Hepatocyte (in vitro differentiated cells): ENCODE measurements at regions not wholly inside any gene's neighbourhood (a gene's known extent, or its start where the extent isn't known, plus 50 kb on each side); places are given as distances from the start of the nearest gene placed in this dataset.
"Not testable (repeated sequence)": the region's sequence is repeated elsewhere in the genome, so short reads cannot be mapped to it uniquely, and the experiment has no call there.

Experiments used
- DNase-seq: peaks from one replicate; pipeline ENCODE4 v3.0.0-alpha.2; 2016; ENCODE audit warnings: low spot score
- H2AFZ ChIP-seq: fragments of 200-600 bp; sonication (generic); 2 replicates; pipeline ENCODE4 v1.6.0; 2016; ENCODE audit warnings: antibody characterized with exemption, mild to moderate bottlenecking
- H3K27ac ChIP-seq: fragments of 200-600 bp; sonication (generic); 2 replicates; pipeline ENCODE4 v1.5.1; 2016; ENCODE audit warnings: mild to moderate bottlenecking
- H3K27me3 ChIP-seq: fragments of 200-600 bp; sonication (generic); 2 replicates; pipeline ENCODE4 v1.6.1; 2016
- H3K36me3 ChIP-seq: fragments of 200-600 bp; sonication (generic); replicated peaks from 2 replicates; pipeline ENCODE4 v1.5.1; 2016; ENCODE audit warnings: low read depth; ENCODE audit not compliant: insufficient read depth
- H3K4me1 ChIP-seq: fragments of 200-600 bp; sonication (generic); 2 replicates; pipeline ENCODE4 v1.5.1; 2016; ENCODE audit warnings: mild to moderate bottlenecking, moderate library complexity; ENCODE audit not compliant: insufficient read depth
- H3K4me2 ChIP-seq: fragments of 200-600 bp; sonication (generic); 2 replicates; pipeline ENCODE4 v1.6.0; 2016
- H3K4me3 ChIP-seq: fragments of 200-600 bp; sonication (generic); 2 replicates; pipeline ENCODE4 v1.5.1; 2016; ENCODE audit warnings: mild to moderate bottlenecking
- H3K79me2 ChIP-seq: fragments of 200-600 bp; sonication (generic); 2 replicates; pipeline ENCODE4 v1.6.0; 2017; ENCODE audit warnings: mild to moderate bottlenecking
- H3K9me2 ChIP-seq: fragments of 200-600 bp; sonication (generic); replicated peaks from 2 replicates; pipeline ENCODE4 v1.6.0; 2017; ENCODE audit warnings: mild to moderate bottlenecking; ENCODE audit not compliant: insufficient read depth
- H3K9me3 ChIP-seq: fragments of 200-600 bp; sonication (generic); 2 replicates; pipeline ENCODE4 v1.5.1; 2016; ENCODE audit warnings: low read depth, mild to moderate bottlenecking
- H4K20me1 ChIP-seq: fragments of 200-600 bp; sonication (generic); 2 replicates; pipeline ENCODE4 v1.6.0; 2016; ENCODE audit warnings: mild to moderate bottlenecking; ENCODE audit not compliant: insufficient read depth, poor library complexity, severe bottlenecking
- EZH2 ChIP-seq: fragments of 200-600 bp; sonication (generic); IDR thresholded peaks from 2 replicates; pipeline ENCODE4 v1.6.1; 2016; ENCODE audit warnings: antibody characterized with exemption, mild to moderate bottlenecking, borderline replicate concordance
- EZH2phosphoT487 ChIP-seq: fragments of 200-600 bp; sonication (generic); IDR thresholded peaks from one replicate; pipeline ENCODE4 v1.6.1; 2018; ENCODE audit warnings: antibody characterized with exemption, mild to moderate bottlenecking, low read depth, moderate library complexity; ENCODE audit not compliant: unreplicated experiment, severe bottlenecking
- WGBS: methylation state at CpG from one replicate; pipeline ENCODE4 v1.1.6; 2016; ENCODE audit warnings: low lambda C conversion rate; ENCODE audit errors: missing lambda C conversion rate; 5-methylcytosine and 5-hydroxymethylcytosine counted together
- TF ChIP-seq, protein P1 (sequence below): fragments of 200-600 bp; sonication (generic); IDR thresholded peaks from 2 replicates; pipeline ENCODE4 v1.5.1; 2016; ENCODE audit warnings: antibody characterized with exemption, mild to moderate bottlenecking; ENCODE audit not compliant: poor library complexity

DNA sequence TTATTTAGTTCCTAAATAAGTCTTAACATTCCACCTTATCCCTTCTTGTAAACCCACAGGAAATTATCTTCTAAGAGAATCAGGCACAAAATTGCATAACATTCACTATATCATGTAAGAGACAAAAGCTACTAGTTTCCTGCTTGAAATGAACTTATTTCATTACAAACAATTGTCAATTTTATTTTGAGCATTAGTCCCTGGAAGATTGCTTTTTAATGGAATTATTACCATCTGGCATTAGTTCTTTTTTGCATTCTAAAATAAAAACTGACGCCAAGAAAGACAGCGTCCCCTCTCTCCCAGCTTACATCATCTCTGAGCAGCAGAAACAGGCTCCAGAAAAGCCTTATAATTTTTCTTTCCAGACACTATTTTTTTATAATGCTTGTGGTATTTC lies 121.8 kb downstream of the NOC3L start:
- no peaks in the 10 kb centered on the region for H3K9me2 ChIP-seq
- no peak for DNase-seq
- no peak overlapping the region for H3K4me2 ChIP-seq
- H3K36me3 ChIP-seq, result no peaks in the 10 kb centered on the region
- H2AFZ ChIP-seq, result no peak overlapping the region
- no peaks in the 10 kb centered on the region for H3K79me2 ChIP-seq
- no peaks in the 10 kb centered on the region for H3K4me1 ChIP-seq
- H3K27me3 ChIP-seq, result no peaks in the 10 kb centered on the region
- H3K9me3 ChIP-seq, result no peaks in the 10 kb centered on the region
- no peak for TF ChIP-seq EZH2phosphoT487
- TF ChIP-seq, protein P1, sequence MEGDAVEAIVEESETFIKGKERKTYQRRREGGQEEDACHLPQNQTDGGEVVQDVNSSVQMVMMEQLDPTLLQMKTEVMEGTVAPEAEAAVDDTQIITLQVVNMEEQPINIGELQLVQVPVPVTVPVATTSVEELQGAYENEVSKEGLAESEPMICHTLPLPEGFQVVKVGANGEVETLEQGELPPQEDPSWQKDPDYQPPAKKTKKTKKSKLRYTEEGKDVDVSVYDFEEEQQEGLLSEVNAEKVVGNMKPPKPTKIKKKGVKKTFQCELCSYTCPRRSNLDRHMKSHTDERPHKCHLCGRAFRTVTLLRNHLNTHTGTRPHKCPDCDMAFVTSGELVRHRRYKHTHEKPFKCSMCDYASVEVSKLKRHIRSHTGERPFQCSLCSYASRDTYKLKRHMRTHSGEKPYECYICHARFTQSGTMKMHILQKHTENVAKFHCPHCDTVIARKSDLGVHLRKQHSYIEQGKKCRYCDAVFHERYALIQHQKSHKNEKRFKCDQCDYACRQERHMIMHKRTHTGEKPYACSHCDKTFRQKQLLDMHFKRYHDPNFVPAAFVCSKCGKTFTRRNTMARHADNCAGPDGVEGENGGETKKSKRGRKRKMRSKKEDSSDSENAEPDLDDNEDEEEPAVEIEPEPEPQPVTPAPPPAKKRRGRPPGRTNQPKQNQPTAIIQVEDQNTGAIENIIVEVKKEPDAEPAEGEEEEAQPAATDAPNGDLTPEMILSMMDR, result no peak
- TF ChIP-seq EZH2, result no peak
- no peaks in the 10 kb centered on the region for H4K20me1 ChIP-seq
- no peak overlapping the region for H3K27ac ChIP-seq
- WGBS, result 59% methylated on average over 2 of the region's 2 CpGs
- H3K4me3 ChIP-seq, result no peak overlapping the region

DNA sequence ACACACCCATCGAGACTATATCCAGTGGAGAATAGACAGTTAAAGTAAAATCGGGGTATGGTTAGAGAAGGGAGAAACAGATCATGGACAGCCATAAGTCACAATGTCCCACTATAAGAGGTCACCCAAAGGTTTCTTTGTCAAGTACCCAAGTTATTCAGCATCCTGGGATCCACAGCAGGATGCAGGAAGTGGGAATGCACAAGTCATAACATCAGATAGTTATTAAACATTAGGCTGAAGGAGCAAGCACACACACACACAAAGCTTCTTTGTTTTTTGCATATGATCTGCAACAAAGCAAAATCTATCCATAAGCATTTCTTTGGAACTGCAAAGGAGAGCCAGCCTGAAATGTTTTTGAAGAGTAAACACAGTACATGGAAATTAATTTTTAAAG lies 111.6 kb downstream of the NOC3L start:
- no peak overlapping the region for H2AFZ ChIP-seq
- no peaks in the 10 kb centered on the region for H3K79me2 ChIP-seq
- TF ChIP-seq, protein P1, result no peak
- H3K9me3 ChIP-seq, result no peaks in the 10 kb centered on the region
- H3K4me2 ChIP-seq, result no peak overlapping the region
- no peaks in the 10 kb centered on the region for H3K27me3 ChIP-seq
- no peaks in the 10 kb centered on the region for H3K9me2 ChIP-seq
- H4K20me1 ChIP-seq, result no peaks in the 10 kb centered on the region
- H3K4me1 ChIP-seq, result no peaks in the 10 kb centered on the region
- DNase-seq, result no peak
- no peak overlapping the region for H3K27ac ChIP-seq
- no peak overlapping the region for H3K4me3 ChIP-seq
- 87% methylated on average over 2 of the region's 2 CpGs for WGBS
- H3K36me3 ChIP-seq, result no peaks in the 10 kb centered on the region

DNA sequence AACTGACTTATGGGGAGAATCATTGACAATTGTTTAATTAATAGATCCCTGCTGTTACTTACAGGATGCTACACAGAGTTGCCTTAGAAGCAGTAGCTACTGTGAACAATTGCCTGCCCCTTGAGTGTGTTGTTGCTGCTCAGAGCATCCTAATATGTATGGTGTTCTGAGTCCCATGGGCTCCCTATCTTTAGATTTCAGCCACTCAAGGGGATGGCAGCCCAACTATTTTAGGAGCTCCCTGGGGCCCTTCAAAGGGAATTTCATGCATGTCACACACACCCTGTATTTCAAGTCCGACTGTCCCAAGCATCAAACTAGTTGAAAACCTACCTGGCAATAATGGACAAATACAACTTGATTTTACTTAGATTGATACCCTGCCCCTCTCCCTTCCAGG lies 111.2 kb downstream of the NOC3L start:
- TF ChIP-seq EZH2 (no peak), EZH2phosphoT487 (no peak)
- TF ChIP-seq, protein P1, result no peak
- no peak overlapping the region for H2AFZ ChIP-seq
- no peaks in the 10 kb centered on the region for H3K27me3 ChIP-seq
- H3K27ac ChIP-seq, result no peak overlapping the region
- H3K4me3 ChIP-seq, result no peak overlapping the region
- no peaks in the 10 kb centered on the region for H3K9me3 ChIP-seq
- H3K4me1 ChIP-seq, result no peaks in the 10 kb centered on the region
- H3K36me3 ChIP-seq, result no peaks in the 10 kb centered on the region
- no peak for DNase-seq
- no peak overlapping the region for H3K4me2 ChIP-seq
- H4K20me1 ChIP-seq, result no peaks in the 10 kb centered on the region
- WGBS, result 95% methylated on average over 1 of the region's 1 CpG
- no peaks in the 10 kb centered on the region for H3K9me2 ChIP-seq
- H3K79me2 ChIP-seq, result no peaks in the 10 kb centered on the region

DNA sequence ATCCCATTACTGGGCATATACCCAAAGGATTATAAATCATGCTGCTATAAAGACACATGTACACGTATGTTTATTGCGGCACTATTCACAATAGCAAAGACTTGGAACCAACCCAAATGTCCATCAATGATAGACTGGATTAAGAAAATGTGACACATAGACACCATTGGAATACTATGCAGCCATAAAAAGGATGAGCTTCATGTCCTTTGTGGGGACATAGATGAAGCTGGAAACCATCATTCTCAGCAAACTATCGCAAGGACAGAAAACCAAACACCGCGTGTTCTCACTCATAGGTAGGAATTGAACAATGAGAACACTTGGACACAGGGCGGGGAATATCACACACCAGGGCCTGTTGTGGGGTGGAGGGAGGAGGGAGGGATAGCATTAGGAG lies 105.3 kb downstream of the NOC3L start:
- H3K79me2 ChIP-seq, DNase-seq, H3K27me3 ChIP-seq, H3K4me3 ChIP-seq, H3K4me1 ChIP-seq, H3K27ac ChIP-seq, H3K36me3 ChIP-seq, H3K4me2 ChIP-seq, H3K9me2 ChIP-seq, H4K20me1 ChIP-seq, H2AFZ ChIP-seq, H3K9me3 ChIP-seq: not testable (repeated sequence)
- WGBS, result 96% methylated on average over 6 of the region's 6 CpGs
